Upper lobe of right lung (tissue), 1 donor: ENCODE measurements at regions not wholly inside any gene's neighbourhood (a gene's known extent, or its start where the extent isn't known, plus 50 kb on each side); places are given as distances from the start of the nearest gene placed in this dataset.
A peak's percentile ranks its signal among the peaks of the same experiment; 100 is the strongest.

Source experiments
- ATAC-seq: fragments of 200-7000 bp; cut with Tn5 transposase; one replicate; pipeline ENCODE4 v1.9.1; 2020; ENCODE audit warnings: mild to moderate bottlenecking, moderate library complexity
- DNase-seq: peaks from one replicate; pipeline ENCODE4 v3.0.0-alpha.2; 2020
- H3K27ac ChIP-seq: fragments of 200-600 bp; one replicate; pipeline ENCODE4 v1.8.0; 2022
- H3K27me3 ChIP-seq: fragments of 200-600 bp; one replicate; pipeline ENCODE4 v1.8.0; 2022; ENCODE audit warnings: mild to moderate bottlenecking
- H3K36me3 ChIP-seq: fragments of 200-600 bp; one replicate; pipeline ENCODE4 v1.8.0; 2022
- H3K4me1 ChIP-seq: fragments of 200-600 bp; one replicate; pipeline ENCODE4 v1.8.0; 2022
- H3K4me3 ChIP-seq: fragments of 200-600 bp; one replicate; pipeline ENCODE4 v1.8.0; 2022; ENCODE audit warnings: mild to moderate bottlenecking
- H3K9me3 ChIP-seq: fragments of 200-600 bp; one replicate; pipeline ENCODE4 v1.8.0; 2022
- CTCF ChIP-seq: fragments of 200-600 bp; IDR thresholded peaks from one replicate; pipeline ENCODE4 v1.8.0; 2022; ENCODE audit warnings: antibody characterized with exemption
- intact Hi-C: fragments of 100-400 bp; cut with DNase I; formaldehyde crosslinking; loops from one replicate; pipeline ENCODE4 v1.11.0; 2022
- donor health status: DM: no; HTN: yes; CAD: no; lungs with severe emphysema.

GRCh38 chr3:102034639-102035451, 185.5 kb downstream of the NFKBIZ start:
- no peaks in the 10 kb centered on the region for H3K4me1 ChIP-seq
- no peaks in the 10 kb centered on the region for H3K36me3 ChIP-seq
- DNase-seq (no peak), ATAC-seq (no peak)
- intact Hi-C loops, result no loop called here
- H3K27me3 ChIP-seq, result no peaks in the 10 kb centered on the region
- no peak for TF ChIP-seq CTCF
- H3K27ac ChIP-seq, result no peak overlapping the region
- no peaks in the 10 kb centered on the region for H3K9me3 ChIP-seq
- no peak overlapping the region for H3K4me3 ChIP-seq

DNA sequence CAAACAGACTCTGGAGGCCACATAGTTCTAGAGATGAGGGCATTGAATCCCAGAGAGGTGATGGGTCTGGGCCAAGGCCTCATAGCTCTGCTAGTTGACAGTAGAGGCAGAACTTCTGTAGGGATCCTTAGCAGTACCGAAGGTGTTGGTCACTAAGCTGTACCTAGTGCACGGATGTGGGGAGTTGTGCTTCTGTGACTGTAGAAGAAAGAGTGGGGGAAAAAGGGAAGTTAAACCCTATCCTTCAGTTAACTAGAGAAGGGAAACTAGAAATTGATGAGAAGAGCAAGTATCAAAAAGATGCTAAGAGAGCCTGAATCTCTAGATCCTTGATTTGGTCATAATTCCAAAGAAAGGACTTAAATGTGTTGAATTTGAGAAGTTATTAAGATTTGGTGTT, 186.7 kb downstream of the NFKBIZ start:
- intact Hi-C loops, result no loop called here
- Histone ChIP-seq H3K36me3 (no peaks in the 10 kb centered on the region), H3K27me3 (no peaks in the 10 kb centered on the region), H3K27ac (no peak overlapping the region), H3K9me3 (no peaks in the 10 kb centered on the region), H3K4me1 (no peaks in the 10 kb centered on the region), H3K4me3 (no peak overlapping the region)
- ATAC-seq, result peak; percentile 31
- no peak for TF ChIP-seq CTCF
- DNase-seq, result no peak

GRCh38 chr3:102036472-102036871, 187.2 kb downstream of the NFKBIZ start:
- Histone ChIP-seq H3K36me3 (no peaks in the 10 kb centered on the region), H3K27me3 (no peaks in the 10 kb centered on the region), H3K9me3 (no peaks in the 10 kb centered on the region), H3K4me1 (no peaks in the 10 kb centered on the region), H3K4me3 (no peak overlapping the region), H3K27ac (no peak overlapping the region)
- DNase-seq (no peak), ATAC-seq (no peak)
- no peak for TF ChIP-seq CTCF
- intact Hi-C loops, result no loop called here

- intact Hi-C loops, result no loop called here
- Histone ChIP-seq H3K36me3 (no peaks in the 10 kb centered on the region), H3K27ac (no peak overlapping the region), H3K4me1 (no peaks in the 10 kb centered on the region), H3K27me3 (no peaks in the 10 kb centered on the region), H3K4me3 (no peak overlapping the region), H3K9me3 (no peaks in the 10 kb centered on the region)
- ATAC-seq (no peak), DNase-seq (no peak)
- TF ChIP-seq CTCF, result no peak
Measured at GRCh38 chr3:102037209-102037608, 187.9 kb downstream of the NFKBIZ start.

DNA sequence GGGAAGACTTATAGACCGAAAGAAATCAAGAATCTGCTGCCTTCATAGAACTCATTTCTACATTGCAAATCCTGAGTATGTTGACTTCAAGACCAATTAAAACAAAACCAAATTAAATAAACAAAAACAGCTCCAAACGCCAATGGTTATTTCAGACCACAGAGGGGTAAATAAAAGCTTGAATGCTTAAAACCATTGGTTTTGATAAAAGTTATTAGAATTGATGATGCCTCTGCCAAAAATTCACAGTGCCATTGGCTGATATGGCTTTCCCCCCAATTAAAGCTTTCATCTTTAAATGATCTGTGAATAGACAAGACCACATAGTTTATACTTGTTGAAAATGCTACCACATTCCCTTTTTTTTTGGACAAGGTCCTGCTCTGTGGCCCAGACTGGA, 188.5 kb downstream of the NFKBIZ start:
- Histone ChIP-seq H3K27ac (no peak overlapping the region), H3K36me3 (no peaks in the 10 kb centered on the region), H3K4me1 (no peaks in the 10 kb centered on the region), H3K4me3 (no peak overlapping the region), H3K9me3 (no peaks in the 10 kb centered on the region), H3K27me3 (no peaks in the 10 kb centered on the region)
- intact Hi-C loops, result no loop called here
- TF ChIP-seq CTCF, result no peak
- ATAC-seq (no peak), DNase-seq (no peak)
